IMR-90 (cell line): ENCODE measurements at regions not wholly inside any gene's neighbourhood (a gene's known extent, or its start where the extent isn't known, plus 50 kb on each side); places are given as distances from the start of the nearest gene placed in this dataset.

ENCODE experiments used
- ATAC-seq: fragments of 200-7000 bp; cut with Tn5 transposase; 2 replicates; pipeline ENCODE4 v1.9.1; 2020; ENCODE audit warnings: low read depth, mild to moderate bottlenecking, moderate library complexity
- BruUV-seq: library from RNA; stranded (reverse); fragments of 400-500 nt; replicated peaks from 2 replicates; lab custom pipeline; 2021; lab: Mats Ljungman, UMichigan
- CTCF ChIA-PET: fragments of 300-600 bp; formaldehyde crosslinking; extraction: SDS; loops from one replicate; lab custom pipeline; 2021; ENCODE audit warnings: antibody characterized with exemption; lab: Yijun Ruan, JAX
- POLR2A ChIA-PET: fragments of 300-600 bp; sonication (Branson Sonifier 250); formaldehyde crosslinking; loops from one replicate; lab custom pipeline; 2022; ENCODE audit warnings: antibody characterized with exemption; ENCODE audit not compliant: unreplicated experiment; lab: Charles Lee
- DNase-seq: peaks from one replicate; pipeline ENCODE4 v3.0.0; 2013
- H2AFZ ChIP-seq: replicated peaks from 2 replicates; pipeline ENCODE3; 2013; ENCODE audit warnings: low read length, mild to moderate bottlenecking; ENCODE audit not compliant: poor library complexity
- H2AK5ac ChIP-seq: 2 replicates; pipeline ENCODE4 v1.6.1; 2013; ENCODE audit warnings: low read depth, low read length, inconsistent platforms
- H2AK9ac ChIP-seq: replicated peaks from 2 replicates; pipeline ENCODE3; 2013; ENCODE audit warnings: mild to moderate bottlenecking, low read depth, low read length, moderate library complexity; ENCODE audit not compliant: poor library complexity
- H2BK120ac ChIP-seq: 2 replicates; pipeline ENCODE4 v1.6.1; 2013; ENCODE audit warnings: low read depth, low read length, inconsistent platforms
- H2BK15ac ChIP-seq: 3 replicates; pipeline ENCODE4 v1.6.1; 2013; ENCODE audit warnings: low read depth, low read length, inconsistent platforms
- H2BK20ac ChIP-seq: 2 replicates; pipeline ENCODE4 v1.6.1; 2013; ENCODE audit warnings: low read depth, mild to moderate bottlenecking, inconsistent platforms, low read length, moderate library complexity
- H2BK5ac ChIP-seq: 2 replicates; pipeline ENCODE4 v1.6.1; 2013; ENCODE audit warnings: mild to moderate bottlenecking, low read depth, low read length, inconsistent platforms; ENCODE audit not compliant: poor library complexity, severe bottlenecking
- H3K14ac ChIP-seq: replicated peaks from 2 replicates; pipeline ENCODE4 v1.6.1; 2013; ENCODE audit warnings: low read depth, low read length, inconsistent platforms
- H3K18ac ChIP-seq: 2 replicates; pipeline ENCODE4 v1.6.1; 2013; ENCODE audit warnings: low read depth, low read length, control low read depth
- H3K23ac ChIP-seq: 2 replicates; pipeline ENCODE4 v1.6.1; 2013; ENCODE audit warnings: low read depth, low read length, inconsistent platforms
- H3K27ac ChIP-seq: 2 replicates; pipeline ENCODE4 v1.5.1; 2013; ENCODE audit warnings: mild to moderate bottlenecking, control low read depth, low read length; ENCODE audit not compliant: insufficient read depth
- H3K27me3 ChIP-seq: 2 replicates; pipeline ENCODE4 v1.6.1; 2013; ENCODE audit warnings: low read length; ENCODE audit not compliant: control insufficient read depth, insufficient read depth
- H3K36me3 ChIP-seq: 2 replicates; pipeline ENCODE4 v1.6.1; 2013; ENCODE audit warnings: low read length, mixed read lengths; ENCODE audit not compliant: control insufficient read depth, insufficient read depth
- H3K4ac ChIP-seq: 2 replicates; pipeline ENCODE4 v1.6.1; 2013; ENCODE audit warnings: low read depth, low read length, inconsistent platforms
- H3K4me1 ChIP-seq: 2 replicates; pipeline ENCODE4 v1.6.1; 2013; ENCODE audit warnings: low read length, mixed read lengths; ENCODE audit not compliant: control insufficient read depth, insufficient read depth
- H3K4me2 ChIP-seq: 2 replicates; pipeline ENCODE4 v1.6.1; 2013; ENCODE audit warnings: low read depth, mild to moderate bottlenecking, control low read depth, low read length, moderate library complexity
- H3K4me3 ChIP-seq: 2 replicates; pipeline ENCODE4 v1.5.1; 2013; ENCODE audit warnings: low read depth, mild to moderate bottlenecking, control low read depth, low read length, moderate library complexity; ENCODE audit not compliant: insufficient read depth
- H3K56ac ChIP-seq: 2 replicates; pipeline ENCODE4 v1.6.1; 2013; ENCODE audit warnings: low read length, inconsistent platforms; ENCODE audit not compliant: insufficient read depth; ENCODE audit errors: extremely low read depth
- H3K79me1 ChIP-seq, 2 experiments: 2 replicates each; pipeline ENCODE4 v1.6.1; 2013; ENCODE audit warnings: low read length in 2 of 2, inconsistent platforms in 1 of 2, low read depth in 1 of 2
- H3K9ac ChIP-seq: 2 replicates; pipeline ENCODE4 v1.6.1; 2013; ENCODE audit warnings: low read depth, low read length, control low read depth
- H3K9me1 ChIP-seq: 2 replicates; pipeline ENCODE4 v1.6.1; 2013; ENCODE audit warnings: low read length, inconsistent platforms; ENCODE audit not compliant: insufficient read depth
- H3K9me3 ChIP-seq: 2 replicates; pipeline ENCODE4 v1.6.1; 2013; ENCODE audit warnings: low read length; ENCODE audit not compliant: control insufficient read depth, insufficient read depth
- H4K20me1 ChIP-seq: 2 replicates; pipeline ENCODE4 v1.6.1; 2013; ENCODE audit warnings: low read length, inconsistent platforms; ENCODE audit not compliant: insufficient read depth
- H4K5ac ChIP-seq: 2 replicates; pipeline ENCODE4 v1.6.1; 2013; ENCODE audit warnings: mild to moderate bottlenecking, low read depth, low read length, control low read depth
- H4K8ac ChIP-seq, 2 experiments: 2 replicates each; pipeline ENCODE4 v1.6.1; 2013; ENCODE audit warnings: low read depth in 2 of 2, low read length in 2 of 2, control low read depth in 1 of 2, inconsistent platforms in 1 of 2
- H4K91ac ChIP-seq: 2 replicates; pipeline ENCODE4 v1.6.1; 2013; ENCODE audit warnings: low read depth, low read length, inconsistent platforms; ENCODE audit not compliant: insufficient read depth
- CEBPB ChIP-seq: IDR thresholded peaks from 2 replicates; pipeline ENCODE4 v1.6.1; 2012; ENCODE audit warnings: low read depth, low read length, improper control_type of control experiment
- WGBS, 2 experiments: methylation state at CpG; one replicate each; pipeline versions ENCODE4 v1.1.5 to v1.1.7; 2013; ENCODE audit warnings: missing lambda C conversion rate in 2 of 2; ENCODE audit not compliant: insufficient read length in 1 of 2; ENCODE audit errors: extremely low coverage in 2 of 2; 5-methylcytosine and 5-hydroxymethylcytosine counted together
- dilution Hi-C: fragments of 300-500 bp; cut with HindIII; formaldehyde crosslinking; loops from one replicate; pipeline ENCODE4 v1.14.3; 2018; ENCODE audit warnings: low sequenced_read_pairs; ENCODE audit not compliant: unreplicated experiment
- in situ Hi-C: fragments of 300-500 bp; cut with MboI; formaldehyde crosslinking; loops from 3 replicates; pipeline ENCODE4 v1.14.3; 2019; ENCODE audit warnings: low sequenced_read_pairs, inconsistent platforms, mixed read lengths
- intact Hi-C: fragments of 100-400 bp; cut with micrococcal nuclease; formaldehyde crosslinking; loops from 2 replicates; pipeline ENCODE4 v1.10.0; 2022

GRCh38 chr12:33116284-33116683 is 219.7 kb upstream of the PKP2 start:
- Histone ChIP-seq H3K79me1 (no peaks in the 10 kb centered on the region), H3K4me1 (no peaks in the 10 kb centered on the region), H3K56ac (no peak overlapping the region), H3K9me3 (peaks cover 6% of the 10 kb centered on the region), H2BK120ac (no peak overlapping the region), H4K8ac (no peak overlapping the region), H3K23ac (no peak overlapping the region), H3K4ac (no peak overlapping the region), H2BK5ac (no peak overlapping the region), H3K18ac (no peak overlapping the region), H3K14ac (no peak overlapping the region), H3K9ac (no peak overlapping the region), H3K9me1 (no peaks in the 10 kb centered on the region), H3K4me3 (no peak overlapping the region), H4K5ac (no peak overlapping the region), H3K27me3 (no peaks in the 10 kb centered on the region), H2AFZ (no peak overlapping the region), H4K91ac (no peak overlapping the region), H4K20me1 (no peaks in the 10 kb centered on the region), H2BK20ac (no peak overlapping the region), H2BK15ac (no peak overlapping the region), H3K27ac (no peak overlapping the region), H3K36me3 (no peaks in the 10 kb centered on the region), H2AK5ac (no peak overlapping the region), H2AK9ac (no peak overlapping the region), H3K4me2 (no peak overlapping the region)
- ChIA-PET CTCF (no interaction called here), POLR2A (no interaction called here)
- DNase-seq (no peak), ATAC-seq (no peak)
- intact Hi-C loops (no loop called here), dilution Hi-C loops (no loop called here), in situ Hi-C loops (no loop called here)
- BruUV-seq: no TSS peak
- WGBS, 2 experiments: no CpG with 5 or more reads among the region's 1 CpG
- TF ChIP-seq CEBPB: no peak
